GM21526 (cell line): ENCODE measurements at regions not wholly inside any gene's neighbourhood (a gene's known extent, or its start where the extent isn't known, plus 50 kb on each side); places are given as distances from the start of the nearest gene placed in this dataset.
"Not testable (repeated sequence)": the region's sequence is repeated elsewhere in the genome, so short reads cannot be mapped to it uniquely, and the experiment has no call there.

Experiments used
- ATAC-seq: cut with Tn5 transposase; IDR thresholded peaks from one replicate; pipeline ENCODE4 v1.9.1; 2021; ENCODE audit warnings: moderate library complexity; ENCODE audit not compliant: unreplicated experiment, low FRiP score

DNA sequence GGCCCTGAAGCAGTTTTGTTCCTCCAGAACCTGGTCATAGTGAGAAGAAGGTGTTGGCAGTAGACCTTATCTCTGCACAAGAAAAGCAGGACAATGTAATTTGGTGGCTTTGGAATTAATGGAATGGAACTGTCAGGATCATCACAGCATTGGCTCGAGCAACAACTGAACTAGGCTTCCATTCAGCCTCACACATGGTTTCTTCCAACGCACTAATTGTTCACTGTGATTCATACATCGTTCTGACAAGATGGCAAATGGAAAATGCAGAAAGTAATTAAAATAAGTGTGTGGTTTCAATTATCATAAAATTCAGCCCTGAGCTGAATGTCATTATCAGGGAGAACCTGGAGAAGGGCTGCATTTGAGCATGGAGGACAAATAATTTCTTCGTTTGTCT, 80.6 kb downstream of the MFSD1 start:
- no peak for ATAC-seq

DNA sequence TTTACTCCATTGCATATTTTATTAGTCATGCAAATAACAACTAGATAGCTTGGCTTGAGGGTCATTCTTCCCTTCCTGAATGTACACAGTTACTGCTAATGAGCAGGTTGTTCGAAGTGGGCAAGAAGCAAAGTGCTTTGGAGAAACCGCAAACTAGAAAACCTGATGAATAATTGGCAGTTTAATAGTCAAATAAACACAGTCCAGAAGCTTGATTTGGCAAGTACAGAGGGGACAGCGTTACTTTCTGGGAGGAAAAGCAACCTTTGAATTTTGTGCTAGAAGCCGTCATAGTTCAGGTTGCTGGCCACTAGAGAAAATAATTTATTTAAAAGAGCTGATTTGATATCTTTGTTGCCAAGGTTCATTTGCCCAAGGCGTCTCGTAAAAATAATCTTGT, 94.9 kb downstream of the MFSD1 start:
- no peak for ATAC-seq

DNA sequence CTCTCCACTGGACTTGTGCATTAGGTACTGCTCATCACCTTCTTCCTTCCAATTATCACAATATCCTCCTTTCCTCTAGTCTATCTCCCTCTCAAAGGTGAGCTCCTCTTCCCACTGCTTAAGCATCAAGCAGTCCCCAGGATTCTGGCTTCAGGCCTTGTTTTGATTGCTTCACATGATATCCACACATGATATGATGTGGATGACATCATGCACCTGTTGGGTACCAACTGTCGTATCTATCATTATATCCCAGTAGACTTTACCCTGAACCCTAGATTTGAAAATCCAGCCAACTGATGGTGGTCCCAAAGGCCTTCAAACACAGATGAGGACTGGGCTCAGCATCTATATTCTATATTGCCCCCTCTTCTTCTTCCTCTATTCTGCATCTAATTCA, 104.9 kb downstream of the MFSD1 start:
- no peak for ATAC-seq

DNA sequence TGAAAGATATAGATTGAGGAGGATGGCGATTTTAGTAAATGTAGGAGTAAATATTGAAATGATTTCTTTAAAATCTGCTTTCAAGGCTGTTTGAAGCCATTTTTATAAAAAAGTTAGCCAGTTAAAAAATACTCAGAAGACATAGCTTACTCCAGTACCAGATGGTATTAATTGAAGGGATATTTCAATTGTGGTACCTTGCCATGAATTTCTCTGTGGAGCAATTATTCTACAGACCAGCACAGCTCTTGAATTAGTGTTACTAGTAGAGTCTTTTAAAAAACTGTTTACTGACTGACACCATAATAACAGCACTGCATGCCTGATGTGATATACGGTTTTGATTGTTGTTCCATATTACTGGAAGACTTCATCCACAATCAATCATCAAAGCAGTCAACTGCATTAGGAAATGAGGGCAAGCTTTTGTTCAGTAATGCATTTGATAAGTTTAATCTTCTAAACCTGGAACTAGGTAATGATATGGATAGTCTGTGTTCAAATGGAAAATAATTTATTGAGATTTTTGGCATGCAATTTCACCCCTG, 106.4 kb downstream of the MFSD1 start:
- no peak for ATAC-seq

DNA sequence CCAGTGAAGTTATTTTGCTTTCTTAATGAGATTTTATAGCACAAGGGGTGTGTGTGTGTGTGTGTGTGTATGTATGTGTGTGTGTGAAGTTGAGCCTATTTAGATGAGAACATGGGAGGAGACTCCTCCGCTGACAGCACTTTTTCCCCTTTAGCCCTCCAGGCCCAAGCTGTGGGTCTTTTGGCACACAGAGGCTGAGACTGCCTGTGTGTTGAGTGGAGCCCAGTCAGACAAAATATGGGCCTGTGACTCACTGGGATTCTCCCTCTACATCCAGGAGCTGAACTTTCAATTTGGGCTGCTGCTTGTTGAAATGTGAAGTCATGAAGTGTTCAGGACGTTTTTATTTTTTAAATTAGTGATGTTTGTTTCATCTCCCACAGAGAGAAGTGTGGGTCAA, 108.0 kb downstream of the MFSD1 start:
- ATAC-seq: no peak

DNA sequence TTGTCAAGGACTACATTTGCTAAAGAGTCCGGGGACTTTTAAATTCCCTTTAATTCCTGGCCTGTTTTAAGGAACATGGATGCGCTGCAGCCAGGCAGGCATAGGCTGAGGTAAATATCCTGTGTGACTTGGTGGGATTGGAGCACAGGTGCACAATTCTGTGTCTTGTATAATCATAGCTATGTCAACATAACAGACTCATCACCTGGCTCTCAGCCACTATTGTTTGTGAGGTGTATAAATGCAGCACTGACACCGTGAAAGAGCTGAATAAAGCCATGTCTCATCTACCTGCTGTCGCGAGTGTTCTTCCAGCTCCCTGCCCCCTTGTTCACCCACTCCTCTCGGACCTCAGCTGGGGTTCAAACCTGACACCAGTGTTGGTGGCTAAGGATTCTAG, 109.7 kb downstream of the MFSD1 start:
- ATAC-seq: no peak

DNA sequence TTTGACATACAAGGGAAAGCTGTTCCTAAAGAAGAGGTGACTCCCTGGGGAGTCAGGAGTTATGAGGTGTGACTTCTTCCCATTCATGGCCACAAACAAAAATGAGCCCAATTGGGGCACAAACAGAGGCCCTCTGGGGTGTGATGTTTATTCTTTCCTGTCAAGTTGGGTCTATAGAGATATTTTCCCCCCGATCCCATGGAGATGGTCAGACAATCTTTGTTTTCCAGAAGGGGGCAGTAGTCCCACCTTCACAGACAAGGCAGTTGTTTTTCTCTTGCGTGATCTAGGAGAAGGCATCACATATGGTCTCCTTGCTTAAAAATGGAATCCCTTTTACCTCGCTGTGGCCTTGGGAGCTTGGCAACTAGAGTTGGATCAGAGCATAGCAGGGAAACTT, 110.3 kb downstream of the MFSD1 start:
- no peak for ATAC-seq

DNA sequence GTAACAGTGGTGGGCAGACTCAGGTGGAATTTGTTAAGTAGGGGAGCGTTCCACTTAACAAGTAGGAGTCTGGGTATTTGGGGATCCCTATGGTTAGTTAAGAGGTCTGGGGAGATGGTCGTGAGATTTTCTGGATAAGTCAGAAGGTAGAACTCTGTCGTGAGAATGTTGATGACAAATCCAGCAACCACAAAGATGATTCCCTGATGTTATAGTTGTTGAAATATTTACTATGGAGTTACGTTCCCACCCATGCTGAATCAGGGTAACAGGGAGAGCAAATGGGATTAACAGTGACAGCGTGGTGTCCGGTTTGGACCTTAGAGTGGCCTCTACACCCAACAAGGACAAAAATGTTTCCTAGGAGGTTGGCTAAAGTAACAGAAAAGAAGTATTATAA, 110.8 kb downstream of the MFSD1 start:
- ATAC-seq: no peak

DNA sequence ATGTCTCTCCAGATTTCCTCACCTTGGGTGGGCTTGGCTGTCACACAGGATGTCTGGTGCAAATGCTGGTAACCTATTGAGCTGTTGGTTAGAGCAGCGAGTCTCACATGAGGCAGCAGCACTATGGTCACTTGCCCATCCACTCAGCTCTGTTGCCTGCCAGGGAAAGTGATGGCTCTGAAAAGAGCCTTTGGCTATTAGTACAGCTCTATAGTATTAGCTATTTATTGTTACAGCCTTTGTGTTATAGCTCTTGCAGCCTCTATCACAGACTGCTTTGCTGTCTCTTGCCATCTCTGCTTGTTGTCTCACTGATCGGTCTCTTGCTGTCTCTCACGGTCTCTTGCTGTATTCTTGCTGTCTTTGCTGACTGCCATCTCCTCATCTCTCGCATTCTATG, 114.3 kb downstream of the MFSD1 start:
- no peak for ATAC-seq

DNA sequence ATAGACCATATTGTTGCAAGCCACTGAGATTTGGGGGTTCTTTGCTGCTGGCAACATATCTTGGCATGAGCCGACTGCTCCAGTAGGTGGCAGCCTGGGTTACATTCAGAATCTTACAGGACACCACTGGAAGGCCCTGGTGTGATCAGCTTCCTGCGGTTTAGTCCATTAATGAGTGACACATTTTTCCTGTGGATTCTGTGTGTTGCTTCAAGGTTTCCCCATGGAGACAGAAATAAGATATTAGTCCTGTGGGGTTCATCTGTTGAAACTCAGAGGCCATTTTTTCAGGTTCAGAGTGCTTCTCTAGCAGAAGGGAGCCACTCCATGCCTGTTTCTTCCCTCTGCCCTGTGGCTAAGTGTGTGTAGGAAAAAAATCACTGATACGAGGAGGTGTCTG, 116.2 kb downstream of the MFSD1 start:
- peak; percentile 88 for ATAC-seq

DNA sequence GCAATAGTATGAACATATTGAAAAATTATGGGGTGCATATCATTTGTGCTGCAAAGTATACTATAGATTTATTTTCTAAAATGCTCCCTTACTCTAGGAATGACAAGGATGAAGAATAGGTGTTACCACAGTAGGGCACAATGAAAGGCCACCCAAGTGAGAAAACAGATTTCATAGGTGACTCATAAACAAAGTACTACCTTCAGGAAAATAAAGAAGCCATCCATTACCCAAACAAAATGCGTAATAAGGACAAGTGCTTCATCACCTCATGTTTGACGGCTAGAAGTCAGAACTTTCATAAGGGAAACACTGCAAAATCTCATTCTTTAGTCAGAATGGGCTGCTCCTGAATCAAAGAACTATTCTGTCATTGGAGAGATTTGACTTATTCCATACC, 116.6 kb downstream of the MFSD1 start:
- no peak for ATAC-seq

DNA sequence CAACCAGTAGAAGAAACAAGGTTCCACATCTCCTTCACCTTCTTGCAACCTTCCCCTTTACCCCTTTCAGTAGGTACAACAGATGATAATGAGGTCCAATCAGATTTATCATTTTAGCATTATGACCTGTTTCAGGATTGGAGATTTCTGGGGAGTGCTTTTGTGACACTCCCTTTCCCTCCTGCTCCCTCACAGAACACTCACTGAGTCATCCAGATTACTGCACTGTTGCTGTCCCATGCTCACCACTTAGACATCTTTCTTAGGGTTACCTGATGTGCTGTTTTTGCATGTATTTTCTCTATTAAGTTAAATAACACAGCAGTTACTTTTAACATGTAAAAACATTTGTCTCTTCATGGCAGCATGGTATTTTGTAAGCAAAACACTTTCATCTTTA, 118.5 kb downstream of the MFSD1 start:
- no peak for ATAC-seq

DNA sequence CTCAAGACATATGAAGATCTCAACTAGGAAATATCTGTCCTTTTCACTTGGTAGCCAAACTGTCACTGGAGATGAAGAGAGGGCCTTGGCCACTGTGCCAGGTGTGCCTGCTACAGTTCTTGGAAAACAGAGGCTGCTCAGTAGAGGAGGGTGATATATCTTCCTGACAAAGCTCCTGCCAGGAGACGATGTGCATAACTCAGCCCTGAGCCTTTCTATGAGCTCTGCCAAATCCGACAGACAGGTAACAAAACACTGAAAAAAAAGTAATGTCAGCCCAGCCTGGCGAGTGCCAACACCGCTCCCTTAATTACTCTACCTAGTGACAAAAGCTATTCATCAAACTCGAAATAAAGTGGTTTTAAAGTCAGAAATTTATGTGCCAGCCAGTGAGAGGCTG, 123.2 kb downstream of the MFSD1 start:
- no peak for ATAC-seq

DNA sequence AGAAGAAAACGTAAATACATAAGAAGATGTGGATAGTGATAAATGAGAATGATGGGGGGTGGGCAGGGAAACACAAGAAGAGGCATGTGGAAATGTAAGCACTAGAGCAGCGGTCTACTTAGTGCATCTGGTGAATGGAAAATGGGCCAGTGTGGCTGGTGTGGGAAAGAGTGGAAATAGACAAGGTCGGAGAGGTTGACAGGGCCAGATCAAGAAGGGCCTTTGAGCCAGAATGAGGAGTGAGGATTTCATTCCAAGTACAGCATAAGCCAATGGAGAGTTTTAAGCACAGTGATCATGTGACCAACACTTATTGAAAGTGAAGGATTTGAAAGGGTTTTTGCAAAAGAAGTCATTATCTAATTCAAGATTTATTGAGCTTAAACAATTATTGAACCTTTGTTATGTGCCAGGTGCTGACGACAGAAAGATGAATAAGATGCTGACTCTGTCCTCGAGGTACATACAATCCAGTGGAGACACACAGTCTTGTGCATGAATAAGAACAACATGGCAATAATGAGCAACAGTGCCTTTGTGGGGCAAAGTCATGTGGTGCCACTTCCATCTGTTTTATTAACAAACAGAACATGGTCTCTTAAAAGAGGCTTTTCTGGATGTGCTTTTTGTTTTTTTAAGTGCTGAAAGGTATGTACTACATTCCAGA, 124.1 kb downstream of the MFSD1 start:
- no peak for ATAC-seq

DNA sequence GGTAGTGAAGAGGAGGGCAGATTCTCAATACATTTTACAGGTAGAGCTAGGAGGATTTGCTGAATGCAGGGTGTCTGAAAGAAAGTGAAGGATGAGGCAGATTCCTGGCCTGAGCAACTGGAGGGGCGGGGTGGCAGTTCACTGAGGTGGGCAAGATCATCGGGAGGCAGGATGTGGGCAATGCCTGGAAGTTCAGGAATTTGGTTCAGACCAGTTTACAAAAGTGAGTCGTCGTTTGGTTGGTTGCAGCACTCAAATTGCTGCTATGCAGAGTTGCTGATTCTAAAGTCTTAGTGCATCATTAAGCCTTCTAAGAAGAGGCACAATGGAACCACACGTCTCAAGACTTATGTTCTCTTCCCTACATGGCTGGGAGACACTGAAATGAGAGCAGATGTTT, 134.0 kb downstream of the MFSD1 start:
- ATAC-seq: no peak

DNA sequence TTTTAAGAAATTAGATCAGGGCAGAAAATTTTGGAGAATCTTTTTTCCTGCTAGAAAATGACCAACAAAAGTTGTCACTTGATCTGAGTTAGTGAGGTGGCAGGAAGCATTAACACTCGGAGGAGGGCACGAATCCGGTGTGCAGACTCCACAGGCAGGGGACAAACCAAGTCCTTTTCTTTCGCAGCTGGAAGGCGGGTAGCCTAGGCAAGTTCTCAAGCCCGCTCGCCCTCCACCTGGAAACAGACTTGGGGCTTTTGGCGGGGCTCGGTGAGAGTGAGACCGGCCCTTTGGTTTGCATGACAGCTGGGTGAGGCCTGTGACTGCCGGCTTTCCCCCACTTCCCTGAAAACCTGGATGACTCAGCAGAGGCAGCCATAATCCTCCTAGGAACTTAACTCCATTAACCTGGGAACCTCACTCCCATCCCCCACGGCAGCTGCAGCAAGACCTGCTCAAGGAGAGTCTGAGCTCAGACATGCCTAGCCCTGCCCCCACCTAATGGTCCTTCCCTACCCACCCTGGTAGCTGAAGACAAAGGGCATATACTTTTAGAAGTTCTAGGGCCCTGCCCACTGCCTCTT, 134.8 kb downstream of the MFSD1 start:
- ATAC-seq: no peak

DNA sequence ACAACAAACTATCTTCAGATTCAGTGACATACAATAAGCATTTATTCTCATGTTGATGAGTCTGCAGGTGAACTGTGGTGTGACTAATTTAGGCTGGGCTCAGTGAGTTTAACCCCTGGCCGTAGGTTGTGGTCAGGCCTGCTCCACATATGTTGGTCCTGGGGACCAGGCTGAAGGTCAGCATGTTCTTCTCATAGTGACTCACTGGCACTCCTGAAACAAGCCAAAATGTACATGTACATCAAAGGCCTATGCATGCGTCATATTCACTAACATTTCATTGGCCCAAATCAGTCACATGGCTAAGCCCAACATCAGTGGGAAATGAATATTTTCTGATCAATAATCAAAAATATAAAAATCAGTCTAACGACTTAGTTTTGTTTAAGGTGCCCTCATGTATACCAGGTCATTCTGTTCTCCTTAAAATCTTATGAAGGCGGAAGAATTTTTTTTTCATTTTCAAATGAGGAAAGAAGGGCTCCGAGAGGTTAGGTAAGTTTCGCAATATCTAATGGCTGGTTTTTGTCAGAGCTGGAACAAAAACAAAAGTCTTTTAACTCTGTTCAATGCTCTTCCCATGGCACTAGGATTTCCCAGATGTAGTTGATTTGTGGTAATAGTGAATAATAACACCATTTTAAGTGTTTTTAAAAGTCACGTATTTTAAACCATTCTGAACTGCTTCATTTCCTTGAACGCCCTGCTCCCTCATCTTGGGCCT, 148.5 kb downstream of the MFSD1 start:
- no peak for ATAC-seq

DNA sequence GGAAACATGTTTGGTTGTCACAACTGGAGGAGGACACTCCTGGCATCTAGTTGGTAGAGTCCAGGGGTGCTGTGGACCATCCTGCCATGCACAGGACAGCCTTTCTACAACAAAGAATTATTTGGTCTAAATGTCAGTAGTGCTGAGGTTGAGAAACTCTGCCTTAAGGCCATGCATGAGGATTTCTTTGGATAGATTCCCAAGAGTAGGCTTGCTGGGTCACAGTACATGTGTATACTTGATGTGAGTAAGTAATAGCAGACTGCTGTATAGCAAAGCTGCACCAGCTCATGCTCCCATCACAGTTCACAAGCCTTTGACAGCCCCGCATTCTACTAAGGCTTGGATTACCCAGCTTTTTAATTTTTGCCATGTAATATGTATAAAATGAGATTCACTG, 151.3 kb downstream of the MFSD1 start:
- ATAC-seq: no peak

DNA sequence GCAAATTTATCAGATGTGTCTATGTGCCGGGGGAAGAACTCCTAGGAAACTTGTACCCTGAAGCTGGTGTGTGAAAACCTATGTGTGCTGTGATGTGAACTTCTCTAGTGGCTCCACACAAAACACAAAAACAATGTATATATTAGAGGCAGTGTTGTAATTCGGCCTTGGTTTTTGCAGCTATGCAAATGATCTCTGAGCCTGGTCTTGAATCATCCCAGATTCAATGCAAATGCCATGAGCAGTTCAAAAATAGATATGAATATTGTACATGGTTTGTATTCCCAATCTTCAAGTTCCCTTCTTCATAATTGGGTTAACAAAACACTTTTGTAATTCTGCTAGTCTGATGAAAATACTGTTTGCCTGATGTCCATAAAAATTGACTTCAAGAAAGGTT, 152.6 kb downstream of the MFSD1 start:
- no peak for ATAC-seq

DNA sequence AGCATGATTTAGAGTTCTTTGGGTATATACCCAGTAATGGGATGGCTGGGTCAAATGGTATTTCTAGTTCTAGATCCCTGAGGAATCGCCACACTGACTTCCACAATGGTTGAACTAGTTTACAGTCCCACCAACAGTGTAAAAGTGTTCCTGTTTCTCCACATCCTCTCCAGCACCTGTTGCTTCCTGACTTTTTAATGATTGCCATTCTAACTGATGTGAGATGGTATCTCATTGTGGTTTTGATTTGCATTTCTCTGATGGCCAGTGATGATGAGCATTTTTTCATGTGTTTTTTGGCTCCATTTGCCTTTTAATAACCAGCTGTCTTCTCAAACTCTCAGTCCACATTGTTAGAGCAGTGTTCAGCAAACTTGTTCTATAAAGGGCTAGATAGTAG, 155.9 kb downstream of the MFSD1 start:
- ATAC-seq: not testable (repeated sequence)

DNA sequence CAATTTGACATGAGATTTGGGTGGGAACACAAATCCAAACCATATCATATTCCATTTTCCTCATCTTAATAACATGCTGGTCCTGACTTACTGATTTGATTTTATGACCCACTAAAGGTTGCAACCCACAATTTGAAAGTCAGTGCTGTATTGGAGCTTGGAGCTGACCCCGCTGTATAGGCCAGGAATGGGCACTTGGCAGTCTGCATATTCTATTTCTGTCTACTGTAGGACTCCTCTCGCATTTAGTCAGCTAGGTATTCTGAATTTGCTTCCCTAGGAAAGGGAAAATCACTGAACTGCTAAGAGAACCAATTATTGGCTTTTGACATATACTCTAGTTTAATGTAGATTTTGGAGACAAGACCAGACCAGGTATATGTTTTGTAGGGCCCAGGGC, 157.0 kb downstream of the MFSD1 start:
- ATAC-seq: no peak

DNA sequence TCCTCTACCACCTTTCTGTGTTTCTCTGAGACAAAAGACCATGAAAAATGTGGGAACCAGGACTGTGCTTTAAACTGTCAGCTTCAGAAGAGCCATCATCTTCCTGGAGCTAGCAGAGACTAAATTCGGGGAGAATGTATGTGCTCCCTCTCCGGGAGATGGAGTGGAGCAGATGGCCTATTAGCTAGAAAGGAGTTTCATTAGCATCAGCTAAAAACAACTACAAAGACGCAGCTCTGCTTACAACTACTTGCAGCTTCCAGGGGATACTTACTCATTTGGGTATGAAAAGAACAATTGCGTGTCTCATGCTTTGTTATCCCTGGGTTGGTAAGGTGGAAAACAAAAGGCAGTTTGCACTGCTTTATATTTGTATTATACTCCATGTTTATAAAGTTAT, 159.6 kb downstream of the MFSD1 start:
- ATAC-seq: no peak
